ENCODE measurements at regions not wholly inside any gene's neighbourhood (a gene's known extent, or its start where the extent isn't known, plus 50 kb on each side); places are given as distances from the start of the nearest gene placed in this dataset.

- intact Hi-C loops (cut with micrococcal nuclease; ENCODE audit: unreplicated experiment) = no loop called here
- BruUV-seq (replicated peaks) = no TSS peak
- no peak overlapping the region for H3K4me3 ChIP-seq
- H3K9me3 ChIP-seq (replicated peaks; ENCODE audit: control insufficient read depth, insufficient read depth, low read length) = no peaks in the 10 kb centered on the region; the same call in 2 of the 3 replicates
- H3K4me2 ChIP-seq (ENCODE audit: control insufficient read depth, insufficient read depth) = no peak overlapping the region
- SMC1A ChIA-PET (ENCODE audit: uncharacterized antibody, unreplicated experiment) = no interaction called here
- RAD21 ChIA-PET (ENCODE audit: unreplicated experiment) = no interaction called here
- no peaks in the 10 kb centered on the region for H3K27me3 ChIP-seq (replicated peaks in 1 of 2; ENCODE audit: control insufficient read depth in 2 of 2, insufficient read depth in 2 of 2, low read length in 1 of 2)
- H3K36me3 ChIP-seq (ENCODE audit: control insufficient read depth in 2 of 2, insufficient read depth in 2 of 2, low read length in 1 of 2) = no peaks in the 10 kb centered on the region
- CTCF ChIA-PET = no interaction called here
- no peaks in the 10 kb centered on the region for H4K20me1 ChIP-seq (ENCODE audit: control insufficient read depth, insufficient read depth)
- TF ChIP-seq REST (IDR thresholded peaks at IDR 0.05; ENCODE audit: low read depth, low read length) (no peak), EZH2 (IDR thresholded peaks at IDR 0.05; ENCODE audit: borderline replicate concordance, control insufficient read depth, low read depth, low read length) (no peak), ZNF622 (IDR thresholded peaks at IDR 0.05) (no peak)
- in situ Hi-C loops (cut with MboI) = no loop called here
- DNase-seq (ENCODE audit: low read depth, low spot score) (no peak), ATAC-seq (no peak), FAIRE-seq (no peak)
- POLR2A ChIA-PET = no interaction called here
- no peak overlapping the region for H3K9ac ChIP-seq (ENCODE audit: control insufficient read depth, insufficient read depth, low read length)
- H3K27ac ChIP-seq (ENCODE audit: control insufficient read depth, insufficient read depth) = no peak overlapping the region
- no peaks in the 10 kb centered on the region for H3K79me2 ChIP-seq (ENCODE audit: control insufficient read depth, insufficient read depth, low read length)
- no peak overlapping the region for H2AFZ ChIP-seq (ENCODE audit: control insufficient read depth, low read depth, low read length)
- H3K4me1 ChIP-seq (ENCODE audit: control insufficient read depth, insufficient read depth, low read length) = no peaks in the 10 kb centered on the region
- WGBS (ENCODE audit: insufficient coverage, insufficient replicate concordance, low lambda C conversion rate, missing lambda C conversion rate) = 43% methylated on average over 23 of the region's 23 CpGs
Measured at GRCh38 chr5:3339092-3339797, 256.4 kb upstream of the IRX1 start.
